HG03175 (cell line): ENCODE measurements at regions not wholly inside any gene's neighbourhood (a gene's known extent, or its start where the extent isn't known, plus 50 kb on each side); places are given as distances from the start of the nearest gene placed in this dataset.
"Not testable (repeated sequence)": the region's sequence is repeated elsewhere in the genome, so short reads cannot be mapped to it uniquely, and the experiment has no call there.

Experiments
- ATAC-seq: cut with Tn5 transposase; IDR thresholded peaks from one replicate; pipeline ENCODE4 v1.9.1; 2021; ENCODE audit warnings: mild to moderate bottlenecking, moderate library complexity; ENCODE audit not compliant: unreplicated experiment

DNA sequence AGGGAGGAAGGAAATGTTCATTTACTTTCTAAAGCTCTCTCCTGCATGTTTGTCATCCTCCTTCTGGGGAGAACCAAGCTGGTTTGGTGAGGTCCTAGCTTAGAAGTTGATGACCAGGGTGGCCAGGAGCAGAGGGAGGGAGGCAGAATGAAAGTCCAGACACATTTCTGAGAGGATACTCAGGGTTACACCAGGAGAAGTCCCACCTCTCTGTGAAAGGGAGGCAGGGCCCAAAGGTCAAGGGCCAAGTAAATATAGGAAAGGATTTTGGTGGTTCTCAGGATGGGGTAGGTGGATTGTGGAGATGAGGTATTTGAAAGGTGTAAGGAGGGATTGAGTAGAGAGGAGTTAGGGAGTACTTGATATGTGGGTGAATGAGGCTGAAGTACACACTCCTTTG lies 58.0 kb upstream of the FBXO11 start:
- ATAC-seq: no peak

DNA sequence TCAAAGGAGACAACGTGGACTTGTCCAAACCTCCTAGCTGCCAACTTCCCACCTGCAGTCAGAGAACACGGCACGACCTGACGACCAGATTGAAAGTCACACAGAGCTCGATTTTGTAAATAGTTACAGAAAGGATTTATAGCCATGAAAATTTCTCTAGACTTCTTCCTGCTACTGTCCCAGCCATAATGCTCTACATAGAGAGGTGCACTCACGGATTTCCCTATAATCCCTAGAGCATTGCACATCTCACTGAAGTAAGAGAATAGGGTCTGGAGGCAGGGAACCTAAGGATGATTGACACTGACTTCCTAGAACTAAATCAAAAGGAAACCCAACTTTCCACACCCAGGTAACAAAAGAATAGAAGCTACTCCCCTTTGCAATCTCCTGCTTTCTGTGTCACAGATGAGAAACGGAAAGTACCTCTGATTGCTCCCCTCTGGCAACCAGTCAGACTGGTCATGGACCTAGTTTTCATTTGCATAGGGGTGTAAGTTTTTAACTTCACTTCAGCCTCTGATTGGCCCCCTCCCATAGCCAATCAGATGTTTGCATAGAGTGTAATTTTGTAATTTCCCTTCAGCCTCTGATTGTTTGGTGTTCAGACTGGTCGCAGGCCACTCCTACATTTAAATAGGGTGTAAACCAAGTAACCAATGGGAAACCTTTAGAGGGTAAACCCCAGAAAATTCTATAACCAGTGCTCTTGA lies 58.6 kb upstream of the FBXO11 start:
- no peak for ATAC-seq

DNA sequence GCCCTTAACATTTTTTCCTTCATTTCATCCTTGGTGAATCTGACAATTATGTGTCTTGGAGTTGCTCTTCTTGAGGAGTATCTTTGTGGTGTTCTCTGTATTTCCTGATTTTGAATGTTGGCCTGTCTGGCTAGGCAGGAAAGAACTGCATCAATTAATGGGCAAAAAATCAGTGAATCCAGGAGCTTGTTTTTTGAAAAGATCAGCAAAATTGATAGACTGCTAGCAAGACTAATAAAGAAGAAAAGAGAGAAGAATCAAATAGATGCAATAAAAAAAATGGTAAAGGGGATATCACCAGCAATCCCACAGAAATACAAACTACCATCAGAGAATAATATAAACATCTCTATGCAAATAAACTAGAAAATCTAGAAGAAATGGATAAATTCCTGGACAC lies 70.4 kb upstream of the FBXO11 start:
- not testable (repeated sequence) for ATAC-seq

DNA sequence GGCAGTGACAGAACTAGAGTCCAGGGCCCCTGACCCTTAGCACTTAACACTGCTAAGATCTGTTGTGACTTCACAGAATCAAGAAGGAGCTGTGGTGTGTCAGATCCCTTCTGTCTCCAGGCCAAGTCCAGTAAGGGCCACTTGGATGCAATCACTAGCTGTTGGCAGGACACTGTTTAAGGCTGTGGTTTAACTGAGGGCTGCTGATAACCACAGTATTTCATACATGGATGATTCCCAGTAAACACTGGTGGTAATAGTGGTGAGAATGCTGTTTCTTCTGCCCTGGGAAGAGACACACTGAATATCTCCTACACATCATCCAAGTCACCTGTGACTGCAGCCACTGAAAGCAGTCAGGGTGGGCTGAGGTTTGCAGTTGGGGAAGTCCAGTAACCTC lies 77.7 kb upstream of the FBXO11 start:
- no peak for ATAC-seq

DNA sequence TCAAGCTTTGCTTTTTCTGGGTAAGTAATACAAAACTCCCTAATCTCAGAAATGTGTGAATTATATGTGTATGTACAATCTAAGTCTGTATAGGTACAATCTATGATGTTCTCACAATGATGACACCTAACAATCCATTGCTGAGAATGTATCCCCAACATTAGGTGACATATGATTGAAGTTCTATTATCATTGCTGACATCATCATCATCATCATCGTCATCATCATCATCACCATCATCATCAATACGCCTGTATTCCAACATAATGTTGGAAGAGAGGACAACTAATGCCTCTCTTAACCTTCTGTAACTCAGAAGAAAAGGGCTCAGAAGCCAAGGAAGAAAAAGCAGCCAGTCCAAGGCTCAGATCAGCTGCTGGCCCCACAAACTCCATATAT lies 84.2 kb upstream of the FBXO11 start:
- ATAC-seq: no peak

- ATAC-seq: no peak
Observed at GRCh38 chr2:47992671-47993070, 86.4 kb upstream of the FBXO11 start.

- no peak for ATAC-seq
Observed at GRCh38 chr2:47996808-47997207, 90.5 kb upstream of the FBXO11 start.

DNA sequence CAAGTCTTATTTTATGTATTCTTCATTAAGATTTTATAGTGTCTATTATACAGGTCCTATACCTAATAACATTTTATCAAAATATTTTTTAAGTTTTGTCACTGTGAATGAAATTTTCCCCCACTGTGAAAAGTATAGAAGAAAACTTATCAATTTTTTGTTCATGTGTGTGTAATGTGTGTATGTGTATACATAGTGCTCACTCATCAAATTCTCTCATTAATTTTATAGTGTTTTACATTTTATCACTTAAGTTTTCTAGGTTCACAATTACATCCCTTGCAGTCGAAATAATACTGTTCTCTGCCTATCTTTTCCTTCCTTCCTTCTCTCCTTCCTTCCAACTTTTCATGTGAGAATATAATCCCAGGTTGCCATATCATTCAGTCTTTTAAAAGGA lies 93.2 kb upstream of the FBXO11 start:
- no peak for ATAC-seq

GRCh38 chr2:48001498-48001897 lies 95.2 kb upstream of the FBXO11 start:
- no peak for ATAC-seq

GRCh38 chr2:48006094-48006493 lies 99.8 kb upstream of the FBXO11 start:
- no peak for ATAC-seq

- ATAC-seq: no peak
Observed at GRCh38 chr2:48007699-48008268, 101.5 kb upstream of the FBXO11 start.

- ATAC-seq: no peak
Observed at GRCh38 chr2:48009256-48009655, 103.0 kb upstream of the FBXO11 start.

DNA sequence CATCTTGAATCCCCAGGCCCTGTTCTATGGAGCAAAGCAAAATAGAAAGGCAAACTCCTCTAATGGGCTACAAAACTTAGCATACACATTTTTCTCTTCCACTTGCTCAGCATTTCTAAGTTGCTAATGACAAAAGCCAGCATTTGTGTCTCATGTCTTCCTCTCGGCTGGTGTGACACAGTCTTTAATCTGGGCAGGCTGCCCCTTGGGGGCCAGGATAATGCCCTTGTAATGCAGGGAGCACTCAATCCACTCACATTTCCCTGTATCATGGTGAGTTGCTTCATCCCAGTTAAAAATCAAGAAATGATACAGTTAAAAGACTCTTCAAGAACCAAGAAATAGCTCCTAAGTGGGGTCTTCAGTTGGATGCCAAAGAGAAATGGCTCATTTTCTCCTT lies 109.1 kb upstream of the FBXO11 start:
- no peak for ATAC-seq

DNA sequence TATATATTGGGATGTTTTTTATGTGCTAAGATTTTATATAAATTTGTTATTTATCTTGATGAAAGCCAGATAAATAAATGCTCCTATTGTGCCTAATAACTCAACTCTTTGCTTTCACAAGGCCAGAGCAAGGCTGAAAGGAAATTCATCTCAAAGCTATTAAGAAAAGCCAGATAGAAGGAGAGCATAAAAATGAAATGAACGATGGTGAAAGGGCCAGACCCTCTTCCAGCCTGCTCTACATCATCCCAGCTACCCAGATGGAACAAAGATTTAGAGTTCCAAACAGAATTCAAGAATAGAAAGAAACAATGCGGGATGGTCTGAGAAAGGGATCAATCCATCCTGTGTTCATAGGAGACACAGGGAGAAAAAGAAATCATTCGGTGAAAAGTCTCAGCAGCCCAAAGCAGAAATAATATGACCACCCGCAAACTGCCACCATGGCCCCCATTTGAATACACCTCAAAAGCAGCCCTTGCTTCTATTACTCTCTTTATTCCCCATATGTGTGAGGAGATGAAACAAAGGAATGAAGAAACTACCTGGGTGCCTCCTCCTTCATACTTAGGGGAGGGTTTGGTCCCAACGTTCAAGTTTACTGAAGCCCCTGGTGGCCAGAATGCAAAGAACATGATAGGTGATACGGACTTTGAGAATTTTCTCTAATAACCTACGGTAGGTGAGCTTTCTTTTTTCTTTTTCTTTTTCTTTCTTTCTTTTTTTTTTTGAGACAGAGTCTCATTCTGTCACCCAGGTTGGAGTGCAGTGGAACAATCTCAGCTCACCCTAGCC lies 110.1 kb upstream of the FBXO11 start:
- no peak for ATAC-seq

DNA sequence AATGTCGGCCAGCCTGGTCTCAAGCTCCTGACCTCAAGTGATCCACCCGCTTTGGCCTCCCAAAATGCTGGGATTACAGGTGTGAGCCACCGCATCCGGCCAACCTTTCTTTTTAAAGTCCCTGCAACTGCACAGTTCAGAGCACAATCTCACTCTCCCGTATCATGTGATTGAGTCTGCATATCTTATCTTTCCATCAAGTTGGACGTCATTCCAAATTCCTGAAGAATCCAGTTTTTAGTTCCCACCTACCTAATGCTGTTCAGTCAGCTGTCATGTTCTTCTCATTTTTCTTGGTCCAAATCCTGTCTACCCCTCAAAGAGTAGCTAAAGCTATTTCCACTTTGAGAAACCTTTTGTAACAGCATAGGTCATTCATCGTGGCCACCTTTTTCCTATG lies 110.8 kb upstream of the FBXO11 start:
- ATAC-seq: no peak

GRCh38 chr2:48018480-48018879 lies 112.2 kb upstream of the FBXO11 start:
- ATAC-seq: no peak

DNA sequence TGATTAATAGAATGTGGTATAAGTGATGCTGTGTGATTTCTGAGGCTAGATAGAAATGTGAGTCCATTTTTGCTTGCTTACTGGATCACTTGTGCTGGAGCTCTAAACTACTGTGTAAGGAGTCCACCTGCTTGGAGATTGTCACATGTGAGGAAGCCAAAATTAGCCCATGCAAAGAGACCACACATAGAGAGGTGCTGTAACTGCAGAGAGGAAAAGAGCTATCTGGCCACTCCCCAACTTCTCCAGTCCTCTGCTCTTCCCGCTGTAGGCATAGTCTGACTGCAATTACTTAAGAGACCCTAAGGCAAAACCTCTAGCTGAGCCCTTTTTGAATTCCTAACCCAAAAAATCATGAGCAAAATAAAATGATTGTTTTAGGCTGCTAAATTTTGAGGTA lies 120.6 kb upstream of the FBXO11 start:
- ATAC-seq: no peak

DNA sequence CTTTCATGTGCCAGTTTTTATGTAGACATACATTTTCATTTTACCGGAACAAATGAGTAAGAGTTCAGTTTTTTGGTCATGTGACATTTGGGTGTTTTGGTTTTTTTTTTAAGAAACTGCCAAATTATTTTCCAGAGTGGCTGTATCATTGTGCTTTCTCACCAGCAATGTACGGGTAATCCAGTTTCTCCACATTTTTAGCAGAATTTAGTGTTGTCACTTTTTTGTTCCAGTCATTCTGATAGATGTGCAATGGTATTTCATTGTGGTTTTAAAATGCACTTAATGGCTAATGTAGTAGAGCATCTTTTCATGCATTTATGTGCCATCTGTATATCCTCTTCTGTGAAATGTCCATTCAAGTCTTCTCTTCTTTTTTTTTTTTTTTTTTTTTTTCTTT lies 126.5 kb upstream of the FBXO11 start:
- no peak for ATAC-seq

GRCh38 chr2:48034295-48034694 lies 128.0 kb upstream of the FBXO11 start:
- no peak for ATAC-seq

- ATAC-seq: no peak
Observed at GRCh38 chr2:48036312-48036711, 130.0 kb upstream of the FBXO11 start.

- no peak for ATAC-seq
Observed at GRCh38 chr2:48039209-48039990, 133.1 kb upstream of the FBXO11 start.
